ENCODE measurements at regions not wholly inside any gene's neighbourhood (a gene's known extent, or its start where the extent isn't known, plus 50 kb on each side); places are given as distances from the start of the nearest gene placed in this dataset.

GRCh38 chr4:138857416-138857815, 158.2 kb upstream of the NOCT start:
- no peaks in the 10 kb centered on the region for H3K36me3 ChIP-seq
- H3K9me3 ChIP-seq, result no peaks in the 10 kb centered on the region
- no peak for ATAC-seq
- no peak for DNase-seq
- no peak overlapping the region for H3K4me3 ChIP-seq
- no peak for TF ChIP-seq CTCF (IDR thresholded peaks at IDR 0.05)
- H3K27me3 ChIP-seq, result peaks cover 0 to 2% of the 10 kb centered on the region in 2 donors
- H3K27ac ChIP-seq, result no peak overlapping the region
- intact Hi-C loops (cut with DNase I), result no loop called here
- no peaks in the 10 kb centered on the region for H3K4me1 ChIP-seq

- intact Hi-C loops (cut with DNase I), result no loop called here
- ATAC-seq (no peak), DNase-seq (no peak)
- Histone ChIP-seq H3K27ac (no peak overlapping the region), H3K4me3 (no peak overlapping the region), H3K4me1 (peaks cover 0 to 4% of the 10 kb centered on the region in 2 donors), H3K36me3 (no peaks in the 10 kb centered on the region), H3K27me3 (peaks cover 0 to 11% of the 10 kb centered on the region in 2 donors), H3K9me3 (no peaks in the 10 kb centered on the region)
- no peak for TF ChIP-seq CTCF (IDR thresholded peaks at IDR 0.05)
Measured at GRCh38 chr4:138852681-138853080, 162.9 kb upstream of the NOCT start.

- no peak overlapping the region for H3K27ac ChIP-seq
- intact Hi-C loops (cut with DNase I), result no loop called here
- no peaks in the 10 kb centered on the region for H3K36me3 ChIP-seq
- DNase-seq, result no peak
- H3K4me1 ChIP-seq, result peaks cover 0 to 4% of the 10 kb centered on the region in 2 donors
- TF ChIP-seq CTCF (IDR thresholded peaks at IDR 0.05), result no peak
- H3K4me3 ChIP-seq, result no peak overlapping the region
- no peak for ATAC-seq
- H3K9me3 ChIP-seq, result no peaks in the 10 kb centered on the region
- peaks cover 0 to 11% of the 10 kb centered on the region in 2 donors for H3K27me3 ChIP-seq
Measured at GRCh38 chr4:138851391-138852335, 163.9 kb upstream of the NOCT start.

GRCh38 chr4:138845664-138846063, 169.9 kb upstream of the NOCT start:
- Histone ChIP-seq H3K9me3 (no peaks in the 10 kb centered on the region), H3K4me3 (no peak overlapping the region), H3K4me1 (no peaks in the 10 kb centered on the region), H3K27ac (no peak overlapping the region), H3K36me3 (no peaks in the 10 kb centered on the region), H3K27me3 (no peaks in the 10 kb centered on the region)
- DNase-seq, result no peak
- ATAC-seq, result no peak
- intact Hi-C loops (cut with DNase I), result no loop called here
- no peak for TF ChIP-seq CTCF (IDR thresholded peaks at IDR 0.05)

- Histone ChIP-seq H3K4me1 (no peaks in the 10 kb centered on the region), H3K27ac (no peak overlapping the region), H3K36me3 (no peaks in the 10 kb centered on the region), H3K4me3 (no peak overlapping the region), H3K9me3 (no peaks in the 10 kb centered on the region), H3K27me3 (no peaks in the 10 kb centered on the region)
- intact Hi-C loops (cut with DNase I), result no loop called here
- DNase-seq (no peak), ATAC-seq (no peak)
- TF ChIP-seq CTCF (IDR thresholded peaks at IDR 0.05), result no peak
Measured at GRCh38 chr4:138845054-138845453, 170.5 kb upstream of the NOCT start.

Data from left lung (tissue), 4 donors.